ENCODE measurements at regions not wholly inside any gene's neighbourhood (a gene's known extent, or its start where the extent isn't known, plus 50 kb on each side); places are given as distances from the start of the nearest gene placed in this dataset.

DNA sequence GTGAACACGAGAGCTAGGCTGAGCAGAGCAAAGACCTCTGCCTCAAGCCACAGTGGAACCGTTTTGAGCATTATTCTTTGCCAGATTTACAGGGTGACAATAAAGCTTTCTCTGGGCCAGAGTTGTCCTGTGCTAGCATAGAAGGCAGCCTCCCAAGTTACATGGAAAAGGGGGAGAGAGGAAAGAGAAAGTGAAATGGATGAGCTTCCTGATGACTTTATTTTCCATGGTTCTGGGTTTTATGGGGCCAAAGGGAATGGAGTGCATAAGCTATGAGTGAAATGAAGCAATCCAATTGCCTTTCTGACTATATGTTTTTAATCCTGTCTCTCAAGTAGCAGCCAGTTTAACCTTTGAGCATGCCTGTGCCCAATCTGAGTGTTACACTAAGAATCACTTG lies 428.4 kb downstream of the COG6 start:
- TF ChIP-seq POLR2A (IDR thresholded peaks at IDR 0.05; ENCODE audit: low read length) = no peak
- no peak for TF ChIP-seq GATA1 (IDR thresholded peaks at IDR 0.05; ENCODE audit: low read depth, low read length)

All from erythroblast (primary cell).